ENCODE measurements at regions not wholly inside any gene's neighbourhood (a gene's known extent, or its start where the extent isn't known, plus 50 kb on each side); places are given as distances from the start of the nearest gene placed in this dataset.

DNA sequence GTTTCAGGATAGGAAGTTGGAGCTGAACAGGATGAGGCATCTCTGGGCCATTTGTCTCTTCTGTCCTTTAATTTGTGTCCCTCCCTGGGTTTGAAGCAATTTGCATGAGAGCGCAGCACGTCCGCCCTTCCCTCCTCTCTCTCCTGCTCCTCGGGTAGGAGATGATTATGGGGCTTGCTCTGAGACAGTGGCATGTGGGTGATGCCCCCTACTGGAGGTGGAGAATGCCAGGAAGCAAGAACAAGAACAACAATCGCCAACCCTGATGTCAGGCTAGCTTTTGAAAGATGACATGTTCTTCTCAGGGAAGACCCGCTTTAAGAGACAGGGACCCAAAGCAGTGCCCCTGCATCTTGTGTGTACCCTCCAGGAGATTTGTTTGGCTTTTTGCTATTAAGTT lies 63.9 kb upstream of the LOXL4 start:
- no peak for FAIRE-seq
- CTCF ChIA-PET (ENCODE audit: low intra/inter-chr PET ratio, low total read pairs) = interaction anchor here (0.7 kb wide), 1 partner anchor 69 kb away, joined by 3 read pairs; no protein-coding TSS in a partner anchor

More for the DNA sequence above, 63.9 kb upstream of the LOXL4 start:
- Histone ChIP-seq H3K4me2 (ENCODE audit: low read depth, low read length) (no peak overlapping the region), H3K79me2 (ENCODE audit: insufficient read depth, low read length) (no peaks in the 10 kb centered on the region), H3K36me3 (replicated peaks in 1 of 2; ENCODE audit: control insufficient read depth in 1 of 2, insufficient read depth in 2 of 2, low read length in 2 of 2) (no peaks in the 10 kb centered on the region), H4K20me1 (ENCODE audit: insufficient read depth, low read length) (no peaks in the 10 kb centered on the region), H3K9me3 (ENCODE audit: low read length) (no peaks in the 10 kb centered on the region; the same call in 1 of the 2 replicates), H2AFZ (ENCODE audit: low read length) (no peak overlapping the region), H3K4me1 (ENCODE audit: insufficient read depth, low read length) (peaks cover 16% of the 10 kb centered on the region), H3K4me3 (replicated peaks in 1 of 3; ENCODE audit: insufficient read depth in 1 of 3, low read depth in 2 of 3, low read length in 3 of 3) (no peak overlapping the region), H3K27me3 (ENCODE audit: control insufficient read depth in 1 of 2, insufficient read depth in 2 of 2, low read length in 2 of 2) (peaks cover 0 to 21% of the 10 kb centered on the region in 2 experiments; a peak in 3 of 5 replicates), H3K9ac (ENCODE audit: insufficient read depth, low read depth, low read length) (no peak overlapping the region), H3K27ac (ENCODE audit: extremely low read length, insufficient read depth, low read length) (no peak overlapping the region)
- TF ChIP-seq NBN (conservative IDR thresholded peaks at IDR 0.05) (no peak), RFXANK (CRISPR knock-in tag; IDR thresholded peaks at IDR 0.05) (no peak), STAG1 (CRISPR knock-in tag; IDR thresholded peaks at IDR 0.05) (peak; percentile 44), CTCF (CRISPR knock-in tag; IDR thresholded peaks at IDR 0.05) (peak; percentile 54), GATAD2A (CRISPR knock-in tag; IDR thresholded peaks at IDR 0.05) (no peak), MAZ (IDR thresholded peaks at IDR 0.05; ENCODE audit: borderline replicate concordance, low read depth, low read length) (no peak), MAZ (CRISPR knock-in tag; IDR thresholded peaks at IDR 0.05; ENCODE audit: low read depth) (no peak), GTF3A (CRISPR knock-in tag; conservative IDR thresholded peaks at IDR 0.05) (no peak), ZBTB8A (CRISPR knock-in tag; IDR thresholded peaks at IDR 0.05; ENCODE audit: borderline replicate concordance, low read depth) (no peak), ZNF12 (CRISPR knock-in tag; IDR thresholded peaks at IDR 0.05) (no peak), PLRG1 (conservative IDR thresholded peaks at IDR 0.05) (no peak), FOXO1 (CRISPR knock-in tag; IDR thresholded peaks at IDR 0.05) (no peak)
- POLR2A ChIA-PET = no interaction called here
- no TSS peak for BruUV-seq (replicated peaks)
- ATAC-seq (peak; percentile 46; the same call in 2 of the 3 replicates), DNase-seq (ENCODE audit: low spot score) (peak; percentile 17)
- in situ Hi-C loops (cut with HindIII; ENCODE audit: extremely low pct_ligation_motif_present, low pct_unique_long_range_greater_than_20kb) (no loop called here), intact Hi-C loops (cut with micrococcal nuclease; ENCODE audit: unreplicated experiment) (no loop called here)
- WGBS (ENCODE audit: low lambda C conversion rate) = 19% methylated on average over 6 of the region's 6 CpGs

All from HepG2 (cell line).